ENCODE measurements at regions not wholly inside any gene's neighbourhood (a gene's known extent, or its start where the extent isn't known, plus 50 kb on each side); places are given as distances from the start of the nearest gene placed in this dataset.

GRCh38 chr2:65727381-65727780 is 295.0 kb upstream of the SPRED2 start:
- no peak for DNase-seq (ENCODE audit: low read depth)
- H3K4me3 ChIP-seq (ENCODE audit: low read depth, low read length) = no peak overlapping the region
- no peak for TF ChIP-seq CTCF (IDR thresholded peaks at IDR 0.05; ENCODE audit: control insufficient read depth, extremely low read depth, insufficient read depth)

DNA sequence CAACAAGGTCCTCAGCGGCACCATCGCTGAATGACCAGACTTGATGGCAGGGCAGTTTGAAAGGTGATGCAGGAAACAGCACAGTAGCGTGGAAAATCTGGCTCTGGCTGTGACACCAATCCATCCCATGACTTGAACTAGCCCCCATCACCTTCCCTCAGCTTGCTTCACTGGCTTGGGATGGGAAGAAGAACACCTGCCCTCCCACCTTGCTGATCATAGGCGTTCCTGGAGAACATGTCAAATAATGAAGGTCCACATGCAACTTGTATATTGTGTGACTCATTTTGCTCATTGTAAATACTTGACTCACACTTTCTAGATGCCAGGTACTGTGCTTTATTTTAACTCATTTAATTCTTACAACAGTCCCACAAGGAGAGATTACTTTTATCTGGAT is 292.4 kb upstream of the SPRED2 start:
- DNase-seq (ENCODE audit: low read depth) = no peak
- H3K4me3 ChIP-seq (ENCODE audit: low read depth, low read length) = no peak overlapping the region
- TF ChIP-seq CTCF (IDR thresholded peaks at IDR 0.05; ENCODE audit: control insufficient read depth, extremely low read depth, insufficient read depth) = no peak

GRCh38 chr2:65724336-65724735 is 291.9 kb upstream of the SPRED2 start:
- H3K4me3 ChIP-seq (ENCODE audit: low read depth, low read length) = no peak overlapping the region
- no peak for DNase-seq (ENCODE audit: low read depth)
- TF ChIP-seq CTCF (IDR thresholded peaks at IDR 0.05; ENCODE audit: control insufficient read depth, extremely low read depth, insufficient read depth) = no peak

GRCh38 chr2:65722028-65722778 is 289.8 kb upstream of the SPRED2 start:
- DNase-seq (ENCODE audit: low read depth) = no peak
- peak; percentile 40 for TF ChIP-seq CTCF (IDR thresholded peaks at IDR 0.05; ENCODE audit: control insufficient read depth, extremely low read depth, insufficient read depth)
- no peak overlapping the region for H3K4me3 ChIP-seq (ENCODE audit: low read depth, low read length)

- no peak overlapping the region for H3K4me3 ChIP-seq (ENCODE audit: low read depth, low read length)
- DNase-seq (ENCODE audit: low read depth) = no peak
- no peak for TF ChIP-seq CTCF (IDR thresholded peaks at IDR 0.05; ENCODE audit: control insufficient read depth, extremely low read depth, insufficient read depth)
Measured at GRCh38 chr2:65716698-65717097, 284.3 kb upstream of the SPRED2 start.

DNA sequence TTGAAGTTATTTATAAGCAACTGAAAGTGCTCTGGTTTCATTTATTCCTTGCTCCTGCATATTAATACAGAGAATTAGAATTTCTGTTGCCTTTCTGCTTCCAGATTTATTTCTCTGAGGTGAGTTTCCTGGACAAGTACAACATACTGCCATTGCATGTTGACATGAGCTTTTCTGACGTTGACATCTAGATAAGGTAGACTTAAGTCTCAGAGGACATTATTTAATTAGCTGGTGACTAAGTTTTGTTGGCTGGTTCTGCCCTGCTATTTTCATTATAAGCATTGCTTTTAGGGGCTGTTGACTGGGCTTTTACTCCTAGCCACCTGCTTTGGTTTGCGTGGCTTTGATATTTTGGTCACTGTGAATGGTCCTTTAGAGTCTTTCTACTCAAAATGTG is 282.9 kb upstream of the SPRED2 start:
- no peak for TF ChIP-seq CTCF (IDR thresholded peaks at IDR 0.05; ENCODE audit: control insufficient read depth, extremely low read depth, insufficient read depth)
- H3K4me3 ChIP-seq (ENCODE audit: low read depth, low read length) = no peak overlapping the region
- no peak for DNase-seq (ENCODE audit: low read depth)

GRCh38 chr2:65714866-65715265 is 282.5 kb upstream of the SPRED2 start:
- no peak overlapping the region for H3K4me3 ChIP-seq (ENCODE audit: low read depth, low read length)
- no peak for DNase-seq (ENCODE audit: low read depth)
- no peak for TF ChIP-seq CTCF (IDR thresholded peaks at IDR 0.05; ENCODE audit: control insufficient read depth, extremely low read depth, insufficient read depth)

All from LNCaP clone FGC (cell line).